GM12878 (cell line): ENCODE measurements at regions not wholly inside any gene's neighbourhood (a gene's known extent, or its start where the extent isn't known, plus 50 kb on each side); places are given as distances from the start of the nearest gene placed in this dataset.

ENCODE experiments used
- TAF1 ChIP-seq: IDR thresholded peaks from 2 replicates; pipeline ENCODE4 v1.6.1; 2011; ENCODE audit warnings: mild to moderate bottlenecking, low read depth, low read length, borderline replicate concordance
- TF ChIP-seq, protein P1 (sequence below), 3 experiments: IDR thresholded peaks in 2 of 3; conservative IDR thresholded peaks in 1 of 3; 2 replicates each; pipeline ENCODE4 v1.5.1; 2011; ENCODE audit warnings: low read depth in 3 of 3, low read length in 3 of 3, mild to moderate bottlenecking in 3 of 3, control low read depth in 2 of 3, moderate library complexity in 2 of 3, inconsistent platforms in 1 of 3, mixed read lengths in 1 of 3; ENCODE audit not compliant: control insufficient read depth in 2 of 3, insufficient read depth in 1 of 3; ENCODE audit errors: extremely low read depth in 1 of 3

DNA sequence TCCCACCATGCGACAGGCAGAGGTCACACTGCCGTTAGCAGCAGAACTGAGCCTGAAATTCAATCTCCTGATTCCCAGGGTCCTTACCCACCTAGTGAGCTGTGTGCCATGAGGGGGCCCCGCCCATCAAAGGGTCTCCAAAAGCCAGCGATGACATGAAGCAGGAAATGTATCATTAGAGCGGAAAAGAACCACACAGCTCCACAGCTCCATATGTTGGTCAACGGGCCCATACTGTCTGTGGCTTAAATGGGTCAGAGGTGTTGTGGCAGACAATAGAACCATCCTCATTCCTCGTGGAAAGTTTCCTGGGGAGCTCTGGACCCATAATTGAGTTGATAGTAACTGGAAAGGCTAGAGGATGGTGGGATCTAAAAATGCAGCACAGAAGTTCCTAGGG is 68.1 kb upstream of the PODXL start:
- no peak for TF ChIP-seq TAF1
- TF ChIP-seq, protein P1, sequence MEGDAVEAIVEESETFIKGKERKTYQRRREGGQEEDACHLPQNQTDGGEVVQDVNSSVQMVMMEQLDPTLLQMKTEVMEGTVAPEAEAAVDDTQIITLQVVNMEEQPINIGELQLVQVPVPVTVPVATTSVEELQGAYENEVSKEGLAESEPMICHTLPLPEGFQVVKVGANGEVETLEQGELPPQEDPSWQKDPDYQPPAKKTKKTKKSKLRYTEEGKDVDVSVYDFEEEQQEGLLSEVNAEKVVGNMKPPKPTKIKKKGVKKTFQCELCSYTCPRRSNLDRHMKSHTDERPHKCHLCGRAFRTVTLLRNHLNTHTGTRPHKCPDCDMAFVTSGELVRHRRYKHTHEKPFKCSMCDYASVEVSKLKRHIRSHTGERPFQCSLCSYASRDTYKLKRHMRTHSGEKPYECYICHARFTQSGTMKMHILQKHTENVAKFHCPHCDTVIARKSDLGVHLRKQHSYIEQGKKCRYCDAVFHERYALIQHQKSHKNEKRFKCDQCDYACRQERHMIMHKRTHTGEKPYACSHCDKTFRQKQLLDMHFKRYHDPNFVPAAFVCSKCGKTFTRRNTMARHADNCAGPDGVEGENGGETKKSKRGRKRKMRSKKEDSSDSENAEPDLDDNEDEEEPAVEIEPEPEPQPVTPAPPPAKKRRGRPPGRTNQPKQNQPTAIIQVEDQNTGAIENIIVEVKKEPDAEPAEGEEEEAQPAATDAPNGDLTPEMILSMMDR (IDR thresholded peaks at IDR 0.05 in 2 of 3, conservative IDR thresholded peaks at IDR 0.05 in 1 of 3; ENCODE audit: control insufficient read depth in 2 of 3, extremely low read depth in 1 of 3, insufficient read depth in 1 of 3, low read depth in 3 of 3, low read length in 3 of 3): no peak
